ENCODE measurements at regions not wholly inside any gene's neighbourhood (a gene's known extent, or its start where the extent isn't known, plus 50 kb on each side); places are given as distances from the start of the nearest gene placed in this dataset.
A peak's percentile ranks its signal among the peaks of the same experiment; 100 is the strongest.

DNA sequence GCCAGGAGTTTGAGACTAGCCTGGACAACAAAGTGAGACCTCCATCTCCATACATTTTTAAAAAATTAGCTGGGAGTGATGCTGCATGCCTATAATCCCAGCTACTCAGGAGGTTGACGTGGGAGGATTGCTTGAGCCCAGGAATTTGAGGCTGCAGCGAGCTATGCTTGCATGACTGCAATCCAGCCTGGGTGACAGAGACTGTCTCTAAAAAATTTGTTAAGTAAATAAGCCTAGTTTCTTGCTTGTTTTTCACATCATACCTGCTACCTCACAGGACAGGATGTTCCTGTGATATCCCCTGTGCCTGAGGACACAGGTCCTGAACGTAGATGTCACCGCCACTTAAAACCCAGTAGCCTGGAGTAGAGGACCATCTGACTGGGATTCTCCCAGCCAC lies 348.6 kb downstream of the MN1 start:
- DNase-seq (ENCODE audit: low spot score), result no peak

DNA sequence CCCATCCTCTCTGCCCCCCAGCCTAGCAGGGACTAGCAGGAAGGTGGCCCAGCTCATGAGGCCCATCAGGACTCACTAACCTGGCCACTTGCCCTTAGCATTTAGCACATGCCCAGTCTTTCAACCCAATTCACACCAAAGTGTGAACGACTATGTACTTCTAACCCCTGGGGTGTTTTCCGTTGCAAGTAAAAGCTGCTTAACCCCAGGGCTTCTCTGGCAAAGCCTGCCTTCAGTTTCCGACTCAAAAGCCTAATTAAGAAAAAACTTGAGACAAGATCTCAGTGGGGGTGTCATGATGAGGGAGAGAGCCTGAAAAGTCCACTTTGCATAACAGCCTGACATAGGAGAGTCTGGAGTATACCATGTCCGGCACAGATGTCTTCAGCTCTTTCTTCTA lies 347.8 kb downstream of the MN1 start:
- DNase-seq (ENCODE audit: low spot score), result no peak

DNA sequence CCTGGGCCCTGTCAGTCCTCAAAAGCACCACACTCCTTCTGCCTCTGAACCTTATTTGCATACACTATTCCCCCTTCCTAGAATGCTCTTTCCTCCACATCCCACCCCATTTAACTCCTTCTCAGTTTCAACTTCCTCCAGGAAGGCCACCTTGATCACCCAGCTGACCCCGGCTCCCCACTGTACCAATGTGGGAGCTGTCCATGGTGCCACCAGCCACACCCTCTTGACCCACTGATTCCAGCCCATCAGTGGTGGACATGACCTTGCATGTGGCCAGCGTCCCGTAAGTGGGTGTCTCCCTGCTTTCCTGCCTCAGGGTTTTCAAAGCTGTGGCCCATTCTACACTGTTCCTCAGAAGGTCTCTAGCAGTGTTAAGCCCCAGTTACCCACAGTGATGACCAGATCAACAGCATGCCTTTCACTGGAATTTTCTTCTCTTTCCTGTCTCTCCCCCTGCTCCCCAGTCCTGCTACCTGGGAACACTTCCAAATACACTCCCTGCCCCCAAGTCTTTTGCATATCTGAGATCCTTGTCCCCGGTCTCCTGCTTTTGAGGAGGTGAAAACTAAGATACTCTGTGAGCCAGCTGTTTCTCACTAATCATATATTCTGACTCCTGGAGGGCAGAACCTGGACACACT lies 346.6 kb downstream of the MN1 start:
- DNase-seq (ENCODE audit: low spot score), result no peak

DNA sequence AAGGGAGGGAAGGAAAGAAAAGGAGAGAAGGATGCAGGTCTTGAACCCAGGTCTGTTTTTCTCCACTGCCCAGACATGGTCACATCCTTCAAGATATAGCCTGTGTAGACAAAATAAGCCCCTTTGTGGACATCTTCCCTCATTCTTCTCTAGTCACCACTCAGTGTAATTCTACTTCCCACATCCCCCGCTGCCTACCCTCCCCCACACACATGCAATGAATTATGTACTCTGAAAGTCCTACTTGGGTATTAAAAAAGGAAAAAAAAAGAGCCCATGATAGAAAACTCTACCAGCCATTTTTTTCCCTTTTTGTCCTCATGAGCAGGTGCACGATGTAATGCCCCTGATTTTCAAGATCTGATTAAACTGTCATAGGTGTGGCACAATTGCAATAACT lies 346.0 kb downstream of the MN1 start:
- no peak for DNase-seq (ENCODE audit: low spot score)

DNA sequence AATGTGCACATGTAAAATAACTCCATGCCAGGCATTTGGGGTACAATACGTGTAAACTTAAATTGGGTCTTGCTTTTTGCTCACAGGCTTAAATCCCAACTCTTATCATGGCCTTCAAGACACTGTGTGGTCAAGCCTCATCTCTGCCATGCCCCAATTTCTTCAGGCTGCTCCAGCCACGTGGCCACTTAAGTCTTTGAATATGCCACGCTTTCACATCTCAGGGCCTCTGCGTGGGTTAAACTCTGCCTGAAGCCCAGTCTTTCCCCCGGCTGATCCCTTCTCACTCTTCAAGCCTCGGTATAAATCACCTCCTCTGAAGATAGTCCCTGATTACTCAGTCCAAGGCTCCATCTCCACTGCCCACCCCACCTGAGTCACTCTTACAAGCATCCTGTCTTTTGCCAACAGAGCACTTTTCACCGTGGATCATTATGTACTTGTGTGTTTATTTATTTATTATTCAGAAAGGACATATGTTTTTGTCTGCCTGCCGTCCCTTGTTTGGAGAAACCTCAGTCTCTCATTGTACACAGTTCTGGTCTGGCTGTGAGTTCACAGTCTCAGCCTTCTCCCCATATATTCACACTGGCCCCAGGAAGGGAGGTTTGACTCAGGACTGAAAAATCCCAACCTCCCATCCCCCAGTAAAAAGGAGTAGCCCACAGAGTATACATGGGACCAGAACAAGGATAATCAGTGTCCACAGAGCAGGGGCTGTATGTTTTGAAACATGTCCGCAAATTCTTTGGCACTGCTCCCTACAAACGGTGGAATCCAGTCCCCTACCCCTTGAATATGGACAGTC lies 344.7 kb downstream of the MN1 start:
- DNase-seq (ENCODE audit: low spot score), result no peak

DNA sequence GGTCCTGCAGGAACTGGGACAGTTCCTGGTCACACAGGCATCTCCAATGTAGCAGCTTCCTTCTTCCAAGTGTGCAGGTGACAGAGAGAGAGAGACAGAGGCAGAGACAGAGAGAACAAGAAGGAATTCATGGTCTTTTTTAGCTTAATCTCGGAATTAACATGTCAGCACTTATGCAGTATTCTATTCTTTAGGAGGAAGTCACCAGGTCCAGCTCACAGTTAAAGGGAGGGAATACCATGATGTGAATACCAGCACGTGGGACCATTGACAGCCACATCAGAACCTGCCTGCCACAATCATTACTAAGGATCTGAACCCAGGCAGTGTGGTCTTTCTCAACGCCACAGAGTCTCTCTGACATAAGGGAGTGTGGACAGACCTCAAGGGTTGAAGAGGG lies 341.6 kb downstream of the MN1 start:
- no peak for DNase-seq (ENCODE audit: low spot score)

DNA sequence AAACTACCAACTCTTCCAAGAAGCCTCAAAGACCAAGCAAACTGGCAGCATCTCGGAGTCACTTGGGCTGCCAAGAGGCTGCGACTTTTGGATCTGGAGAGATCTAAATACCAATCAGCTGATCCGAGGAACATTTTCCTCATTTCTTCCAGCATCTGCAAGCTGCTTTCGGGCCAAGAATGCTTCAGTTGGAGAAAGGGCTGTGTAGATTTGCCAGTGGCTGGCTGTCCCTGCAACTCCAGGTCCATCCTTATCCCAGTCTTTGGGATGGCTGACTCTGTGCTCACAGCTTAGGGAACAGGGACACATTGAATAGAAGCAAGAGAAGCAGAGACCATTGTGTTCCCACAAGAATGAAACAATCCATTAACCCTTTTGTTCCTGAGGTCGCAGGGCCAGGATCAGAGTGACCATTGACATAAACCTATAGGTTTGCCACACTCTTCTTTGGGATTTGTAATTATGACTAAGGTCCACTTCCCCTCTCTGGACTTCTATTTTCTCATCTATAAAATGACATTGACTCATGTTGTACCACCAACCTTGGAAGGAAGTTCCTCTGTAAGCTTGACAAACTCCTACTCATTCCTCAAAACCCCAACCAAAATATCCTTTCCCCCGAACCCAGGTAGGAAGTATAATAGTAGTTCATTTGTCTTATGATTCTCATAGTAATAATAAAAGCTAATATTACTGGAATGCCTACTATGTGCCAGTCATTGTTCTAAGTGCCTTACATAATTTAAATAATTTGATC lies 340.8 kb downstream of the MN1 start:
- no peak for DNase-seq (ENCODE audit: low spot score)

DNA sequence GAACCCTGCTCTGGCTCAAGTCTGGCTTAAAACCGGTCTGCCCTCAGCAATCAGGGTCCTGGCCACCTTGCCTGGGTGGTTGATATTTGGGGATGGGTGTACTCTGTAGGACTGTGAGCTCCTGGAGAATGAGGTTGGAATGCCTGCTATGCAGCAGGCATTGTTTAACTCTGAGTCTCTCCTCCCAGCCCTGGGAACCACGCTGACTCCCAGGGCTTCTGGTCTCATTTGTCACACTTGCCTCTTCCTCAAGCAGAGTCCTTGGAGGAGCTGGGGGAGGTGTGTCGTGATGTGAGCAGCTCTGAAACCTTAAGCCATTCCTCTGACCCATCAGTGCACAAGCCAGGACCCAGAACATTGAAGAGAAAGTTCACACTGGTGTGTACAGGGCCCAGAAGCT lies 340.1 kb downstream of the MN1 start:
- DNase-seq (ENCODE audit: low spot score), result no peak

DNA sequence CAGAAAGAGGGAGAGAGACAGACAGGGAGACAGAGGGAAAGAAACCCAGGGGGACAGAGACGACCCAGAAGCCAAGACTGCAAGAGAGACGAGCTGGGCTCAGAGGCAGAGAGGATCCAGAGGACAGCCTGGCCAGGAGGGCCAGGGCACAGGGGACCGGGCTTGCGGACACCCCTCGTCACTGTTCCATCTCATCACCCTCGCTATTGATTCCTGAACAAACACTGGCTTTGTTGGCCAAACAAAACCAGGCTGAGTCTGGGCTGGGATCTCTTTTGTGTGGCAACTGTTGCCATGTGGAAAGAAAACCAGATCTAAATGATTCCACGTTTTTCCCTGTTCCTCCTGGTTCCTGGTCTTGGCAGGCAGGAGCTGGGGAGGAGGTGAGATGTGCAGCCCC lies 339.4 kb downstream of the MN1 start:
- no peak for DNase-seq (ENCODE audit: low spot score)

DNA sequence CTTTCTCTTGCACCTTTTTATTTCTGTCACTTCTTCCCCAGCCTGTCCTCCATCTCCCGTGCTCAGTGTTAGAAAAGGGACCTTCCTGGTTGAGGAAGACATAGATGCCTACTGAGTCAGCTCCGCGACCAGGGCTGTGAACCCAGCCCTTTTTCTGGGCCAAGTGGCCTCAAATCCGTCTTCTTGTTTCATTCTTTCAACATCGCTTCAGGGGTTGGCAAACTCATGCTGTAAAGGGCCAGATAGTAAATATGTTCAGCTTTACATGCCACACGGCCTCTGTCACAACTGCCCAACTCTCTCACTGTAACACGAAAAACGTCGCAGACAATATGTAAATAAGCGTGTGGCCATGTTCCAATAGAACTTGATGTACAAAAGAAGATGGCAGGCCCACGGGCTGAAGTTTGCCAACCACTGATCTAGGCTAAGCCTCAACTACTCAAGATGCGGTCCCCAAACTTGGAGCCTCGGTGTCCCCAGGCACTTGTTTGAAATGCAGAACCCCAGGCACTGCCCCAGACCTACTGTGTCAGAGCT lies 338.4 kb downstream of the MN1 start:
- no peak for DNase-seq (ENCODE audit: low spot score)

DNA sequence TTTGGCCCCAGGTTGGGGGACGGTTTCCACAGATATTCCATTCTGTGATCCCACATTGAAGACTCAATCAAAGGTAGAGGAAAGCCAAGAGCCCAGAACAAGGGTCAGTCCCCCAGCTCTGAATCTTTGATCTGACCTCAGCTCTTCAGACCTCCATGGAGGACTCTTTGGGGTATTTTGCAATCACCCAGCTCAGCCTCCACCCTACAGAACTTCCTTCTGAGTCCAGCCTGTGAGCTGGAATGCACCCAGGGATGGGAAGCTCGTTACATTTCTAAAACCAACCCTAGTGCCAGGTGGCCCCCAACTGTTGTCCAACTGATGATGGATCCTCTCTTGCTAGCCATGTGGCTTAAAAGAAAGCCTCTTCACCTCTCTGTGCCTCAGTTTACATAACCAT lies 335.3 kb downstream of the MN1 start:
- no peak for DNase-seq (ENCODE audit: low spot score)

DNA sequence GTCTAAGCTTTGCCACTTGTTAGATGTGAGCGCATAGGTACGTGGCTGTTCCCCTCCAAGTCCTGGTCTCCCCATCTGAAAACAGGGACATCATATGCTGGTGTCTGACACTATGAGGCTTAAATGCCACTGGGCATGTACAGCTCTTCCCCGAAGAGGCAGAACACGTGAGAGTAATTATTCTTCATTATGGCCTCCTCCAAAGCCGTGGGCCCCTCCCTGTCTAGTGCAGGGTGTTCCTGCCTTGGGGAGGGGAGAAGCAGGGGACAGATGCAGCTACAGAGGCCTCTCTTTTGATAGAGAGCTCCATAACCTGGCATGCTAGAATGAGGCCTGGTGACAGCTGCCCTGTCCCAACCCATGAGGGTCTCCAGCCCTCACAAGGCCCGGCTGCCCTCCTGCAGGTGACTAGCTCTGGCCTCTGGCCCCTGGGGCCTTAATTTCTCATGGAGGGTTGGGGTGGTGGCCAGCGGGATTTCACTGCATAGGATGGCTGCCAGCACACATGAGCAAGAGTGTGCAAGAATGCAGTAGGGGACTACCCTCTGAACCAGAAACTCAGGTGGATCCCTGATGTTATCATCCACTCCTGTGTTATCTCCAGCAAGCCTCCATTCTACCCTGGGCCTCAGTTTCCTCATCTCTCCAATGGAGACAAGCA lies 334.6 kb downstream of the MN1 start:
- DNase-seq (ENCODE audit: low spot score), result no peak

DNA sequence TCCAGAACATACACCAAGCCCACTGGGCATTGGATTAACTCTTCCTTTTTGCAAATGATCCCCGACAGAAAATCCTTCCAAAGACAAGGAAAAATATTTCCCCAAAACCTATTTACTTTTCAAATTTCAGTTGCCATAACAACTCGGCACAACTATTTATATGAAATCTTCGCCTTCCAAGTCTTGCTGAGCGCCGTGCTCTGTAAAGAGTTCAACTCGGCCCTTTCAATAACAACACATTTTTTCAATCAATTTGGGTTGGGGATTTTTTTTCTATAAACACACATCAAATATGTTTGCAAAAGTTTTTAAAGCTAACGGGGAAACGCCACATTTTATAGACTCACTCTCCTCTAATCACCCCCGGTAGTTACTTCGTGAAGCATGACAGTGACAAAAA lies 333.8 kb downstream of the MN1 start:
- no peak for DNase-seq (ENCODE audit: low spot score)

DNA sequence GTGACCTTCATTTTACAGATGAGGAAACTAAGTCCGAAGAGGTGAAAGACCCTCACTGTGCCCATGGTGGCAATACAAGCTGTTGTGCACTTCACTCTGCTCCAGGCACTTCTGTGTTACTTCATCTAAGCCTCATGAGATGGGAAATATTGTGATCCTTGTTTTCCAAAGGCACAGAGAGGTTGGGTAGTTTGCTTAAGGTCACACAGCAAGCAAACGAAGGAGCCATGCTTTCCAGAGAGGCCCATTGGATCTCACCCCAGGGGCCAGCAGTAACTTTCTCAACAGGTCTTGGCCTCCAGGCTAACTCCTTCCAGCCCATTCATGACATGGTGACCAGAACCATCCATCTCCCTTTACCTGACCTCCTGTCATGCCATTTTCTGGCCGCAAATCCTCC lies 332.8 kb downstream of the MN1 start:
- DNase-seq (ENCODE audit: low spot score), result no peak

DNA sequence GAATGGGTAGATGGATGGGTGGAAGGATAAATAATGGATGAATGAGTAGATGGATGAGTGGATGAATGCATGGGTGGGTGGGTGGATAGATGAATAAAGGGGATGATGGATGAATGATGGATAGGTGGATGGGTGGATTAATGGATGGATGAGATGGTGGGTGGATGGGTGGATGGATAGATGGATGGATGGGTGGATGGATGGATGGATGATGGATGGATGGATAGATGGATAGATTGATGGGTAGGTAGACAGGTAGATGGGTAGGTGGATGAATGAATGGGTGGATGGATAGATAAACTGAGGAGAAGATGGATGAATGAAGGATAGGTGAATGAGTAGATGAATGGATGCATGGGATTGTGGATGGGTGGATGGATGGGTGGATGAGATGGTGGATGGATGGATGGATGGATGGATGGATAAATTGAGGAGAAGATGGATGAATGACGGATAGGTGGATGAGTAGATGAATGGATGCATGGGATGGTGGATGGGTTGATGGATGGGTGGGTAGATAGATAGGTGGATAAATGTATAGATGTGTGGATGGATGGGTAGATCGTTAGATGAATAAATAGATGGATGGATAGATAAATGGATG lies 331.3 kb downstream of the MN1 start:
- DNase-seq (ENCODE audit: low spot score), result no peak

DNA sequence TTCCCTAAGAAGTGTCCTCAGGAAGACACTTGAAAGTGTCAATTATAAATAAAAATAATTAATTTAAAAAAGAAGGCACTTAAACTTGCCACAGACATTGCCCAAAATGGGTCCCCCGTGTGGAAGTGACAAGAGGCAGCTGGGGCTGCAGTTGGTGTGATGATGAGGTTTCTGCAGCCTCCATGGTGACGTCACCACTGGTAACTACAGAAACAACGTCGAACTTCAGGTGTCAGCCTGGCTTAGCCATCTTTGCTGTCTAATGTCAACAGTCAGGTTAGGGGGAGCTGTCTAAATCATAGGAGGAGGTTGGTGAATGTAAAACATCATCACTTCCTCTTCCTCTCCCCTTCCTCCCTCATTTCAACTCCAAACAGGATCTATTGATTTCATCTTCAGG lies 328.6 kb downstream of the MN1 start:
- DNase-seq (ENCODE audit: low spot score), result peak; percentile 4

DNA sequence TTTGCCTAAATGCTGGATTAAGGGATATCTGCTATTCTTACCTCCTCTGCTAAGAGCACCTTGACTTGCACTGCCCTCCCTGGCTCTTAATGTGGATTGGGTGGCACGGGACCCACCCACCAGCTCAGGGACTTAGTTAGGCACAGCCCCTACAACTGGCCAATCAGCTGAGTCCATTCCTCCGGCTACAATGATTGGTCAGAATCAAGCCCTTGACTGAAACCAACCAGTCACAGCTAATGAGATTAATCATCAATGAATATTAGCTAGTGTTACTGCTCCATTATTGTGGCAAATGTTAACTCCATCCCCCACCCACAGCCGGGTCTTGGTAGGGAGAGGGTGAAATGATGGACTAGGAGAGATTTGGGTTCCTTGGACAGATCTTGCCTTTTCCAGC lies 328.0 kb downstream of the MN1 start:
- DNase-seq (ENCODE audit: low spot score), result no peak

DNA sequence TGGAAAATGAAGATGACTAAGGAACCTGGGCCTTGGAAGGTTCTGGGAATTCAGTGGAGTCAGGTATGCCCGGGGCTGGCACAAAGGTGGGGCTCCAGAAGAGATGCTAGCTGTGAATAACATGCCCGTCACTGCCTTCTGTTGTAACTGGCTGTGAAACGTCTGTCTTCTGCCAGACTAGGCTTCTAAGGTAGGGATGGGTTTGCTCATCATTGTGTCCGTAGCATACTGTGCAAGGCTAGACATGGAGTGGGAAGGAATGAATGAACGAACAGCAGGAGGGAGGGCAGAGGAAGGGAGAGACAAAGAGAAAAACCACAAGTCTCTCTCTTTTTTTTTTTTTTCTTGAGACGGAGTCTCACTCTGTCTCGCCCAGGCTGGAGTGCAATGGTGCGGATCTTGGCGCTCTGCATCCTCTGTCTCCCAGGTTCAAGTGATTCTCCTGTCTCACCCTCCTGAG lies 327.4 kb downstream of the MN1 start:
- no peak for DNase-seq (ENCODE audit: low spot score)

DNA sequence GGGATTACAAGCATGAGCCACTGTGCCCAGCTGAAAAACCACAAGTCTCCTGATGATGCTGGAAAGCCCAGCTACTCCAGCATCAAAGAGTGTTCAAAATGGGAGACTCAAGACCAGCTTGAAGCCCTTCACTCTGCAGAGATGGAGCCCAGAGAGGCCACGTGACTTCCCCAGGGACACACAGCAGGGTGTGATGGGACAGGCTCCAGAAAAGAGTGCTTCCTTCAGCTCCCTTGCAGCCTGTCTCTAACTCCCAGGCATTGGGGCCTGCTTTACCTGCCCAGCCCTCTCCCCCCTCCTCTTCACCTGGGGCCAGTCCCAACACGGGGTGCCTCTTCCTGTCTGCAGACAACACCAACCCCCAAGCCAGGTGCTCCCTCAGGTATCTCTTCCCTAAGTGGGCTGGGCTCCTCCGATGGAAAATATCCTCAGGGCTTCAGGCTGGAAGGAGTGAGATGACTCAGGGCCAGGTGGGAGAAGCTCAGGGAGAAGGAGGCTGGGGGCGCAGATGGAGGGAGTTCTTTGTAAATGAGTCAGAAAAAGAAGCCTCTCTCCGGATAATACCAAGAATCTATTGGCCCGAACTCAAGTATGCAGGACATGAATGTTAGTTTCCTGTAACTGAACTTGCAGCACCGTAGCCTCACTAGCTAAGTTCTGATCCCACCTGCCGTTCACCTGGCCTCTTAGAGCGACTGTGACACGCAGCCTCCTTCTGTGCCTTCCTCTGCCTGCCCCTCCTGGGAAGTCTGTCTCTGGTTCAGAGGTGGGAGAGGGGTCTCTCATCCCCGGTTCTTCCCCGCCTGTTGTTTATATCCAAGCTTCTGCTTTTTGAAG lies 326.6 kb downstream of the MN1 start:
- no peak for DNase-seq (ENCODE audit: low spot score)

DNA sequence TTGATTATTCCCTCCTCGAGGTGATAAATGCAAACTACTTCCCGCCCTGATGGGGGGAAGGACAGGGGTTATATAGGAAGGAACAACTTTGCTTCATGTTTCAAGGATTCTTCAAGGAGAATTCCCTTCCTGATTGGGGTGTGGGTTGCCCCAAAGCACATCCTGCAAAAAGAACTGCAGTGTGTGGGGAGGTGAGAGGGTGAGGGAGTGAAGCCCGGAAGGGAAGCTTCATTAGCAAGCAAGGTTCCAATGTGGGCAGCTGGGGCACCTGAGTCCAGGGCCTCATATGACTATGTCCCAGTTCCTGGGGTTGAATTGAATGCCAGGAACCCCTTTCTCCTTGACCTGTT lies 326.0 kb downstream of the MN1 start:
- DNase-seq (ENCODE audit: low spot score), result no peak

DNA sequence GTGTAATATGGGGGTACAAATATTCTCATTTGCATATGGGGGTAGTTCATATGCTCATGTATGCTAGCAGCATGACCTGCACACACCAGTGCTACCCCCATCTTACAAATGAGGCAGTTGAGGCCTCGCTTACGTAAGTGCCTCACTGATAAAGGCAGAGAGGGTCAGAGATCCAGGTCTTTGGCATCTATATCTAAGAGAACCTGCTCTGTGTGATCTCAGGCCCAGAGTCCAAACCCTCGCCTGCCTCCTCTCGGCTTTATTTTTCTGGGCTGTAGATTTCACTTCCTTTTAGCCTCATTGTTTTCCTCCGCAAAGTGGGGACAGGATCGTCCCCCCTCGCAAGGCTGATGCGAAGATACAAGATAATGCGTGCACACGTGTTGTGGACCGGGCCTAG lies 325.2 kb downstream of the MN1 start:
- DNase-seq (ENCODE audit: low spot score), result no peak
